Mesenchymal stem cell (in vitro differentiated cells and primary cell): ENCODE measurements at regions not wholly inside any gene's neighbourhood (a gene's known extent, or its start where the extent isn't known, plus 50 kb on each side); places are given as distances from the start of the nearest gene placed in this dataset.

Experiments
- DNase-seq: peaks from one replicate; pipeline ENCODE4 v3.0.0-alpha.2; 2013
- H2AFZ ChIP-seq: one replicate; pipeline ENCODE4 v1.6.1; 2013; ENCODE audit warnings: low read depth, mild to moderate bottlenecking, control low read depth, inconsistent platforms, low read length, moderate library complexity
- H2AK5ac ChIP-seq: 2 replicates; pipeline ENCODE4 v1.6.1; 2013; ENCODE audit warnings: low read length, moderate library complexity, mild to moderate bottlenecking, inconsistent platforms; ENCODE audit not compliant: severe bottlenecking
- H2BK120ac ChIP-seq: one replicate; pipeline ENCODE4 v1.6.1; 2013; ENCODE audit warnings: low read depth, mild to moderate bottlenecking, inconsistent platforms, low read length, moderate library complexity
- H2BK12ac ChIP-seq, 2 experiments: one replicate each; pipeline ENCODE4 v1.6.1; 2013; ENCODE audit warnings: inconsistent platforms in 2 of 2, low read length in 2 of 2, mild to moderate bottlenecking in 2 of 2, moderate library complexity in 2 of 2, control low read depth in 1 of 2
- H2BK15ac ChIP-seq: one replicate; pipeline ENCODE4 v1.6.1; 2013; ENCODE audit warnings: mild to moderate bottlenecking, low read depth, inconsistent platforms; ENCODE audit not compliant: poor library complexity, severe bottlenecking
- H2BK5ac ChIP-seq: 2 replicates; pipeline ENCODE4 v1.6.1; 2013; ENCODE audit warnings: low read depth, mild to moderate bottlenecking, low read length, control low read depth, inconsistent platforms; ENCODE audit not compliant: poor library complexity, severe bottlenecking
- H3K14ac ChIP-seq, 2 experiments: one replicate each; pipeline ENCODE4 v1.6.1; 2013; ENCODE audit warnings: inconsistent platforms in 2 of 2, low read length in 2 of 2, control low read depth in 1 of 2, mild to moderate bottlenecking in 1 of 2, moderate library complexity in 1 of 2
- H3K18ac ChIP-seq, 2 experiments: one replicate each; pipeline ENCODE4 v1.6.1; 2013; ENCODE audit warnings: inconsistent platforms in 2 of 2, low read length in 2 of 2, control low read depth in 1 of 2, low read depth in 1 of 2, mild to moderate bottlenecking in 1 of 2
- H3K23ac ChIP-seq, 2 experiments: one replicate each; pipeline ENCODE4 v1.6.1; 2013; ENCODE audit warnings: inconsistent platforms in 2 of 2, low read length in 2 of 2, mild to moderate bottlenecking in 2 of 2, moderate library complexity in 2 of 2, control low read depth in 1 of 2
- H3K27ac ChIP-seq: 2 replicates; pipeline ENCODE4 v1.5.1; 2013; ENCODE audit warnings: mild to moderate bottlenecking, moderate library complexity, low read length, control low read depth, inconsistent platforms; ENCODE audit not compliant: poor library complexity, severe bottlenecking
- H3K27me3 ChIP-seq, 2 experiments: 2 replicates each; pipeline versions ENCODE4 v1.6.1 to v1.7.0; 2013; ENCODE audit warnings: low read length in 2 of 2, mild to moderate bottlenecking in 2 of 2, moderate library complexity in 2 of 2, control low read depth in 1 of 2, inconsistent platforms in 1 of 2; ENCODE audit not compliant: control insufficient read depth in 1 of 2, insufficient read depth in 1 of 2
- H3K36me3 ChIP-seq, 2 experiments: 2 replicates each; pipeline versions ENCODE4 v1.6.1 to v1.7.0; 2013; ENCODE audit warnings: low read length in 2 of 2, control low read depth in 1 of 2, inconsistent platforms in 1 of 2, low read depth in 1 of 2, mild to moderate bottlenecking in 1 of 2; ENCODE audit not compliant: insufficient read depth in 2 of 2, control insufficient read depth in 1 of 2
- H3K4ac ChIP-seq, 2 experiments: one replicate each; pipeline ENCODE4 v1.6.1; 2013; ENCODE audit warnings: inconsistent platforms in 2 of 2, low read length in 2 of 2, mild to moderate bottlenecking in 2 of 2, moderate library complexity in 2 of 2, control low read depth in 1 of 2, low read depth in 1 of 2
- H3K4me1 ChIP-seq: 2 replicates; pipeline ENCODE4 v1.6.1; 2013; ENCODE audit warnings: low read depth, low read length, control low read depth; ENCODE audit not compliant: control insufficient read depth, insufficient read depth
- H3K4me2 ChIP-seq: 2 replicates; pipeline ENCODE4 v1.6.1; 2013; ENCODE audit warnings: low read length, mild to moderate bottlenecking, inconsistent platforms; ENCODE audit not compliant: poor library complexity, severe bottlenecking
- H3K4me3 ChIP-seq, 2 experiments: 2 replicates each; pipeline versions ENCODE4 v1.5.1 to v1.7.0; 2013; ENCODE audit warnings: low read length in 2 of 2, mild to moderate bottlenecking in 2 of 2, control low read depth in 1 of 2, low read depth in 1 of 2; ENCODE audit not compliant: insufficient read depth in 1 of 2
- H3K79me1 ChIP-seq: replicated peaks from 2 replicates; pipeline ENCODE4 v1.6.1; 2013; ENCODE audit warnings: mild to moderate bottlenecking, control low read depth, low read length, inconsistent platforms; ENCODE audit not compliant: poor library complexity, severe bottlenecking
- H3K9ac ChIP-seq: 2 replicates; pipeline ENCODE4 v1.7.0; 2013; ENCODE audit warnings: mild to moderate bottlenecking, low read length, moderate library complexity
- H3K9me3 ChIP-seq: 2 replicates; pipeline ENCODE4 v1.7.0; 2013; ENCODE audit warnings: mild to moderate bottlenecking, low read length; ENCODE audit not compliant: control insufficient read depth
- H4K8ac ChIP-seq: one replicate; pipeline ENCODE4 v1.6.1; 2013; ENCODE audit warnings: inconsistent platforms, mild to moderate bottlenecking, low read length, moderate library complexity
- H4K91ac ChIP-seq: one replicate; pipeline ENCODE4 v1.6.1; 2013; ENCODE audit warnings: mild to moderate bottlenecking, low read length, inconsistent platforms
- WGBS: methylation state at CpG from one replicate; pipeline ENCODE4 v1.1.7; 2013; ENCODE audit warnings: mixed read lengths; 5-methylcytosine and 5-hydroxymethylcytosine counted together

DNA sequence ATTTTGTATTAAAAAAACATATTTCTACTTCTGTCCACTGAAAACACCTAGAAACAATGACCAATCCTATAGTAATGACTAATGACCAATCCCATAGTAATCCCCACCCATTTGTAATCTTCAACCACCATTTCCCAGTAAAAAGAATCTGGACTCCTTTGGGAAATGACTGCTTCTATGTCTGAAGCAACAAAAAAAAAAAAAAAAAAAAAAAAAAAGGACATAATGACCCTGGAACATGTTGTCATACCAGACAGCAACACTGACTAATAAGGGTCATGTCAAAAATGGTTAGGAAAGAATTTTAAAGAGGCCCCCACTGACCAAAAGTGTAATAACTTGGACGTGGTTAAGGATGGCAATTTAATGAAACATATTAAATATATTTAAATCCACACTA lies 88.3 kb downstream of the TUBA3C start:
- H2AK5ac ChIP-seq: no peak overlapping the region
- H2AFZ ChIP-seq: no peak overlapping the region
- WGBS: no CpG with 5 or more reads among the region's 1 CpG
- DNase-seq: no peak
- no peak overlapping the region for H3K18ac ChIP-seq
- no peak overlapping the region for H3K23ac ChIP-seq
- H3K79me1 ChIP-seq: no peaks in the 10 kb centered on the region
- H3K14ac ChIP-seq: no peak overlapping the region
- H3K4ac ChIP-seq: no peak overlapping the region
- H3K36me3 ChIP-seq: no peaks in the 10 kb centered on the region
- H3K9me3 ChIP-seq: no peaks in the 10 kb centered on the region
- H4K8ac ChIP-seq: no peak overlapping the region
- no peak overlapping the region for H2BK12ac ChIP-seq
- no peak overlapping the region for H3K4me2 ChIP-seq
- H2BK15ac ChIP-seq: no peak overlapping the region
- H3K4me3 ChIP-seq: no peak overlapping the region
- no peak overlapping the region for H3K9ac ChIP-seq
- H3K27ac ChIP-seq: no peak overlapping the region
- H2BK5ac ChIP-seq: no peak overlapping the region
- H4K91ac ChIP-seq: no peak overlapping the region
- H3K4me1 ChIP-seq: no peaks in the 10 kb centered on the region
- H3K27me3 ChIP-seq: no peaks in the 10 kb centered on the region
- no peak overlapping the region for H2BK120ac ChIP-seq

GRCh38 chr13:19090495-19090894 lies 91.1 kb downstream of the TUBA3C start:
- no peak overlapping the region for H3K9ac ChIP-seq
- no peak overlapping the region for H3K4me3 ChIP-seq
- H2BK120ac ChIP-seq: no peak overlapping the region
- H3K9me3 ChIP-seq: no peaks in the 10 kb centered on the region
- H2BK15ac ChIP-seq: no peak overlapping the region
- H3K79me1 ChIP-seq: no peaks in the 10 kb centered on the region
- no peaks in the 10 kb centered on the region for H3K36me3 ChIP-seq
- no peak overlapping the region for H2BK12ac ChIP-seq
- H3K4me1 ChIP-seq: no peaks in the 10 kb centered on the region
- no peak overlapping the region for H2BK5ac ChIP-seq
- H2AFZ ChIP-seq: no peak overlapping the region
- H3K27ac ChIP-seq: no peak overlapping the region
- no peak overlapping the region for H4K8ac ChIP-seq
- no peak overlapping the region for H2AK5ac ChIP-seq
- H3K14ac ChIP-seq: no peak overlapping the region
- no peak overlapping the region for H4K91ac ChIP-seq
- no peak overlapping the region for H3K23ac ChIP-seq
- no peak overlapping the region for H3K18ac ChIP-seq
- no peak for DNase-seq
- no peak overlapping the region for H3K4me2 ChIP-seq
- WGBS: 90% methylated on average over 17 of the region's 17 CpGs
- H3K27me3 ChIP-seq: no peaks in the 10 kb centered on the region
- H3K4ac ChIP-seq: no peak overlapping the region

DNA sequence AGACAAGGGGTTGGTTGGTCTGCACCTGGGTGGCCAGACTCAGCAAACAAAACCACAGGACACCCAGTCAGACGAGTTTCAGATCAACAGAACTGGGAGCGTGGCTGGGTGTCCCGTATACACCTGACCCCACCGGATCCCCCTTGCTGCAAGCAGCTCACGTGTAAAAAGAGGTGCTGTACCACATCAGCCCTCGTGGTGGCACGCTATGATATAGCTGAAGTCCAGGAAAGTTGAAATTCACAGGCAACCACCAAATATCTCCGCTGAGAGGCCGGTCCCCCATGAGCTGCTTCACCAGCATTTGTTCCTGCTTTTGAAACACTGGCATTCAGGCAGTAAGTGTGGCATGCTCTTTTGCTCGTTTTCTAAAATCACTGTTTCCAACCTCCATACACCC lies 92.3 kb downstream of the TUBA3C start:
- Histone ChIP-seq H3K18ac (no peak overlapping the region), H3K9me3 (no peaks in the 10 kb centered on the region), H2AK5ac (no peak overlapping the region), H3K79me1 (no peaks in the 10 kb centered on the region), H3K4me1 (no peaks in the 10 kb centered on the region), H3K4me2 (no peak overlapping the region), H3K36me3 (no peaks in the 10 kb centered on the region), H3K27me3 (no peaks in the 10 kb centered on the region), H4K91ac (no peak overlapping the region), H3K23ac (no peak overlapping the region), H3K4ac (no peak overlapping the region), H2AFZ (no peak overlapping the region), H3K9ac (no peak overlapping the region), H3K14ac (no peak overlapping the region), H3K4me3 (no peak overlapping the region), H4K8ac (no peak overlapping the region), H2BK15ac (no peak overlapping the region), H2BK12ac (no peak overlapping the region), H2BK5ac (no peak overlapping the region), H2BK120ac (no peak overlapping the region), H3K27ac (no peak overlapping the region)
- WGBS: 56% methylated on average over 10 of the region's 10 CpGs
- DNase-seq: no peak

DNA sequence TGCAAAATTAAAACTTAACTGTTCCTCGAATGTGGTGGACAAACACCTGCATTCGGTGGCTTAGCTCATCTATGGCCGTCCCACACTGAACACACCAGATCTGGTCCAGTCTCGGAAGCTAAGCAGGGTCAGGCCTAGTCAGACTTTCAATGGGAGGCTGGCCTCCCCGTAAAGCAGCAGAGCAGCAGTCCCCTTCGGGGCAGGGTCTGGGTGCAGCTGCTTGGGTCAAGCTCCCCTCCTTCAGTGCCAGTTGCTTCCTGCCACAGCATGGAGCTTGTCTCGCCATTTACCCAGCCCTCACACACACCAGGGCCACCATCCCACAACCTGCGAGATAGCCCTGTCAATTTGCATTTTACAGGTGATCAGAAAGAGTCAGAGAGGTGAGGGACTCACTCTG lies 93.2 kb downstream of the TUBA3C start:
- no peak overlapping the region for H2AFZ ChIP-seq
- H2BK5ac ChIP-seq: no peak overlapping the region
- H3K23ac ChIP-seq: no peak overlapping the region
- no peaks in the 10 kb centered on the region for H3K4me1 ChIP-seq
- H4K91ac ChIP-seq: no peak overlapping the region
- H3K79me1 ChIP-seq: no peaks in the 10 kb centered on the region
- H2AK5ac ChIP-seq: no peak overlapping the region
- H3K4ac ChIP-seq: no peak overlapping the region
- H3K9me3 ChIP-seq: no peaks in the 10 kb centered on the region
- no peak overlapping the region for H2BK12ac ChIP-seq
- H3K9ac ChIP-seq: no peak overlapping the region
- H3K18ac ChIP-seq: no peak overlapping the region
- H2BK120ac ChIP-seq: no peak overlapping the region
- H3K4me2 ChIP-seq: no peak overlapping the region
- no peak overlapping the region for H4K8ac ChIP-seq
- DNase-seq: no peak
- H3K27me3 ChIP-seq: no peaks in the 10 kb centered on the region
- no peaks in the 10 kb centered on the region for H3K36me3 ChIP-seq
- WGBS: 71% methylated on average over 7 of the region's 8 CpGs
- H2BK15ac ChIP-seq: no peak overlapping the region
- H3K27ac ChIP-seq: no peak overlapping the region
- no peak overlapping the region for H3K14ac ChIP-seq
- H3K4me3 ChIP-seq: no peak overlapping the region
